T-helper 1 cell treated with Interleukin-12 subunit alpha and Interleukin-12 subunit beta and Interleukin-4 antibody, amounts not matched to agents 30 μg/mL and 1 μg/mL, for 36 hours (primary cell): ENCODE measurements at regions not wholly inside any gene's neighbourhood (a gene's known extent, or its start where the extent isn't known, plus 50 kb on each side); places are given as distances from the start of the nearest gene placed in this dataset.
"Not testable (repeated sequence)": the region's sequence is repeated elsewhere in the genome, so short reads cannot be mapped to it uniquely, and the experiment has no call there.

ENCODE experiments used
- H3K27ac Mint-ChIP-seq: one replicate; pipeline ENCODE4 v1.8.0; 2021; ENCODE audit warnings: mild to moderate bottlenecking, mixed read lengths
- H3K27me3 Mint-ChIP-seq: one replicate; pipeline ENCODE4 v1.8.0; 2021; ENCODE audit warnings: low read depth, mixed read lengths
- H3K36me3 Mint-ChIP-seq: one replicate; pipeline ENCODE4 v1.8.0; 2021; ENCODE audit warnings: low read depth, mixed read lengths
- H3K4me1 Mint-ChIP-seq: one replicate; pipeline ENCODE4 v1.8.0; 2021; ENCODE audit warnings: low read depth, mixed read lengths
- H3K4me3 Mint-ChIP-seq: one replicate; pipeline ENCODE4 v1.8.0; 2021; ENCODE audit warnings: mild to moderate bottlenecking, moderate library complexity, mixed read lengths
- H3K9me3 Mint-ChIP-seq: one replicate; pipeline ENCODE4 v1.8.0; 2021; ENCODE audit warnings: mixed read lengths

- H3K36me3 Mint-ChIP-seq = no peaks in the 10 kb centered on the region
- H3K4me3 Mint-ChIP-seq = no peak overlapping the region
- no peaks in the 10 kb centered on the region for H3K27me3 Mint-ChIP-seq
- H3K27ac Mint-ChIP-seq = no peak overlapping the region
- peaks cover 18% of the 10 kb centered on the region for H3K9me3 Mint-ChIP-seq
- no peaks in the 10 kb centered on the region for H3K4me1 Mint-ChIP-seq
Measured at GRCh38 chr13:64674126-64674525, 2556.0 kb downstream of the PCDH9 start.

- Mint-ChIP-seq H3K36me3 (no peaks in the 10 kb centered on the region), H3K27me3 (no peaks in the 10 kb centered on the region), H3K27ac (no peak overlapping the region), H3K9me3 (peaks cover 18% of the 10 kb centered on the region), H3K4me3 (no peak overlapping the region), H3K4me1 (no peaks in the 10 kb centered on the region)
Measured at GRCh38 chr13:64672751-64673150, 2557.4 kb downstream of the PCDH9 start.

GRCh38 chr13:64662887-64663593, 2567.1 kb downstream of the PCDH9 start:
- Mint-ChIP-seq H3K27me3 (no peaks in the 10 kb centered on the region), H3K36me3 (no peaks in the 10 kb centered on the region), H3K4me3 (no peak overlapping the region), H3K9me3 (peaks cover 11% of the 10 kb centered on the region), H3K4me1 (no peaks in the 10 kb centered on the region), H3K27ac (no peak overlapping the region)

- H3K27ac Mint-ChIP-seq = no peak overlapping the region
- H3K36me3 Mint-ChIP-seq = no peaks in the 10 kb centered on the region
- no peak overlapping the region for H3K4me3 Mint-ChIP-seq
- H3K9me3 Mint-ChIP-seq = peaks cover 14% of the 10 kb centered on the region
- H3K4me1 Mint-ChIP-seq = no peaks in the 10 kb centered on the region
- no peaks in the 10 kb centered on the region for H3K27me3 Mint-ChIP-seq
Measured at GRCh38 chr13:64648293-64648692, 2581.8 kb downstream of the PCDH9 start.

GRCh38 chr13:64643066-64643465, 2587.1 kb downstream of the PCDH9 start:
- Mint-ChIP-seq H3K27me3 (no peaks in the 10 kb centered on the region), H3K9me3 (peaks cover 9% of the 10 kb centered on the region), H3K4me3 (no peak overlapping the region), H3K4me1 (no peaks in the 10 kb centered on the region), H3K36me3 (no peaks in the 10 kb centered on the region), H3K27ac (no peak overlapping the region)

GRCh38 chr13:64640002-64640401, 2590.1 kb downstream of the PCDH9 start:
- Mint-ChIP-seq H3K36me3 (no peaks in the 10 kb centered on the region), H3K4me1 (no peaks in the 10 kb centered on the region), H3K9me3 (peaks cover 17% of the 10 kb centered on the region), H3K27ac (no peak overlapping the region), H3K27me3 (no peaks in the 10 kb centered on the region), H3K4me3 (no peak overlapping the region)

GRCh38 chr13:64639206-64639605, 2590.9 kb downstream of the PCDH9 start:
- Mint-ChIP-seq H3K27ac (no peak overlapping the region), H3K4me1 (no peaks in the 10 kb centered on the region), H3K36me3 (no peaks in the 10 kb centered on the region), H3K9me3 (peaks cover 17% of the 10 kb centered on the region), H3K4me3 (no peak overlapping the region), H3K27me3 (no peaks in the 10 kb centered on the region)

GRCh38 chr13:64633948-64634347, 2596.2 kb downstream of the PCDH9 start:
- H3K4me1 Mint-ChIP-seq = no peaks in the 10 kb centered on the region
- no peak overlapping the region for H3K4me3 Mint-ChIP-seq
- peaks cover 20% of the 10 kb centered on the region for H3K9me3 Mint-ChIP-seq
- H3K27me3 Mint-ChIP-seq = no peaks in the 10 kb centered on the region
- H3K36me3 Mint-ChIP-seq = no peaks in the 10 kb centered on the region
- H3K27ac Mint-ChIP-seq = no peak overlapping the region

GRCh38 chr13:64627654-64628053, 2602.5 kb downstream of the PCDH9 start:
- no peak overlapping the region for H3K4me3 Mint-ChIP-seq
- H3K36me3 Mint-ChIP-seq = no peaks in the 10 kb centered on the region
- H3K9me3 Mint-ChIP-seq = peaks cover 13% of the 10 kb centered on the region
- no peak overlapping the region for H3K27ac Mint-ChIP-seq
- no peaks in the 10 kb centered on the region for H3K27me3 Mint-ChIP-seq
- no peaks in the 10 kb centered on the region for H3K4me1 Mint-ChIP-seq

- Mint-ChIP-seq H3K4me1 (no peaks in the 10 kb centered on the region), H3K27ac (no peak overlapping the region), H3K4me3 (no peak overlapping the region), H3K9me3 (peaks cover 13% of the 10 kb centered on the region), H3K36me3 (no peaks in the 10 kb centered on the region), H3K27me3 (no peaks in the 10 kb centered on the region)
Measured at GRCh38 chr13:64626105-64626504, 2604.0 kb downstream of the PCDH9 start.

GRCh38 chr13:64617231-64617630, 2612.9 kb downstream of the PCDH9 start:
- Mint-ChIP-seq H3K27ac (no peak overlapping the region), H3K27me3 (no peaks in the 10 kb centered on the region), H3K9me3 (peaks cover 7% of the 10 kb centered on the region), H3K4me3 (no peak overlapping the region), H3K4me1 (no peaks in the 10 kb centered on the region), H3K36me3 (no peaks in the 10 kb centered on the region)

- H3K4me1 Mint-ChIP-seq = no peaks in the 10 kb centered on the region
- H3K36me3 Mint-ChIP-seq = no peaks in the 10 kb centered on the region
- no peaks in the 10 kb centered on the region for H3K27me3 Mint-ChIP-seq
- peaks cover 15% of the 10 kb centered on the region for H3K9me3 Mint-ChIP-seq
- no peak overlapping the region for H3K4me3 Mint-ChIP-seq
- no peak overlapping the region for H3K27ac Mint-ChIP-seq
Measured at GRCh38 chr13:64591971-64592370, 2638.2 kb downstream of the PCDH9 start.

- peaks cover 13% of the 10 kb centered on the region for H3K9me3 Mint-ChIP-seq
- H3K36me3 Mint-ChIP-seq = no peaks in the 10 kb centered on the region
- no peaks in the 10 kb centered on the region for H3K4me1 Mint-ChIP-seq
- H3K27me3 Mint-ChIP-seq = no peaks in the 10 kb centered on the region
- H3K27ac Mint-ChIP-seq = no peak overlapping the region
- no peak overlapping the region for H3K4me3 Mint-ChIP-seq
Measured at GRCh38 chr13:64579331-64579730, 2650.8 kb downstream of the PCDH9 start.

- H3K4me1 Mint-ChIP-seq = no peaks in the 10 kb centered on the region
- peaks cover 58% of the 10 kb centered on the region for H3K9me3 Mint-ChIP-seq
- H3K27ac Mint-ChIP-seq = no peak overlapping the region
- no peaks in the 10 kb centered on the region for H3K27me3 Mint-ChIP-seq
- H3K36me3 Mint-ChIP-seq = no peaks in the 10 kb centered on the region
- no peak overlapping the region for H3K4me3 Mint-ChIP-seq
Measured at GRCh38 chr13:64568748-64569147, 2661.4 kb downstream of the PCDH9 start.

- H3K36me3 Mint-ChIP-seq, H3K4me3 Mint-ChIP-seq, H3K27me3 Mint-ChIP-seq, H3K27ac Mint-ChIP-seq, H3K4me1 Mint-ChIP-seq: not testable (repeated sequence)
- peaks cover 21% of the 10 kb centered on the region for H3K9me3 Mint-ChIP-seq
Measured at GRCh38 chr13:64558031-64558430, 2672.1 kb downstream of the PCDH9 start.

GRCh38 chr13:64556376-64556775, 2673.8 kb downstream of the PCDH9 start:
- Mint-ChIP-seq H3K27me3 (no peaks in the 10 kb centered on the region), H3K9me3 (peaks cover 17% of the 10 kb centered on the region), H3K27ac (no peak overlapping the region), H3K4me3 (no peak overlapping the region), H3K36me3 (no peaks in the 10 kb centered on the region), H3K4me1 (no peaks in the 10 kb centered on the region)
